Parathyroid adenoma (tissue), 2 donors: ENCODE measurements at regions not wholly inside any gene's neighbourhood (a gene's known extent, or its start where the extent isn't known, plus 50 kb on each side); places are given as distances from the start of the nearest gene placed in this dataset.

Experiments
- H2AFZ ChIP-seq: fragments of 300-600 bp; sonication (generic); one replicate; pipeline ENCODE4 v1.7.0; 2017; ENCODE audit warnings: antibody characterized with exemption, mild to moderate bottlenecking
- H3K27ac ChIP-seq: fragments of 300-600 bp; sonication (generic); one replicate; pipeline ENCODE4 v1.7.0; 2017
- H3K27me3 ChIP-seq: fragments of 300-600 bp; sonication (generic); one replicate; pipeline ENCODE4 v1.7.0; 2017; ENCODE audit warnings: low read length; ENCODE audit not compliant: control insufficient read depth, insufficient read depth
- H3K36me3 ChIP-seq: fragments of 300-600 bp; sonication (generic); one replicate; pipeline ENCODE4 v1.7.0; 2017; ENCODE audit warnings: low read length; ENCODE audit not compliant: control insufficient read depth, insufficient read depth
- H3K4me1 ChIP-seq: fragments of 300-600 bp; sonication (generic); one replicate; pipeline ENCODE4 v1.7.0; 2017; ENCODE audit warnings: control low read depth
- H3K4me2 ChIP-seq: fragments of 300-600 bp; sonication (generic); one replicate; pipeline ENCODE4 v1.7.0; 2017; ENCODE audit warnings: low read length
- H3K4me3 ChIP-seq: fragments of 300-600 bp; sonication (generic); one replicate; pipeline ENCODE4 v1.7.0; 2017; ENCODE audit warnings: low read depth, low read length
- H3K79me2 ChIP-seq: fragments of 300-600 bp; sonication (generic); one replicate; pipeline ENCODE4 v1.7.0; 2017; ENCODE audit warnings: control low read depth
- H3K9ac ChIP-seq: fragments of 300-600 bp; sonication (generic); one replicate; pipeline ENCODE4 v1.7.0; 2017; ENCODE audit warnings: mild to moderate bottlenecking
- H3K9me3 ChIP-seq: fragments of 300-600 bp; sonication (generic); one replicate; pipeline ENCODE4 v1.7.0; 2017; ENCODE audit warnings: low read length; ENCODE audit not compliant: control insufficient read depth
- CTCF ChIP-seq: fragments of 300-600 bp; sonication (generic); IDR thresholded peaks from one replicate; pipeline ENCODE4 v1.7.0; 2017; ENCODE audit warnings: antibody characterized with exemption, mild to moderate bottlenecking
- donor health status: primary hyperparathyroidism.

- no peak overlapping the region for H2AFZ ChIP-seq
- H3K79me2 ChIP-seq, result no peaks in the 10 kb centered on the region
- TF ChIP-seq CTCF, result no peak
- H3K9ac ChIP-seq, result no peak overlapping the region
- no peaks in the 10 kb centered on the region for H3K9me3 ChIP-seq
- H3K36me3 ChIP-seq, result no peaks in the 10 kb centered on the region
- no peaks in the 10 kb centered on the region for H3K4me1 ChIP-seq
- H3K4me3 ChIP-seq, result no peak overlapping the region
- no peak overlapping the region for H3K4me2 ChIP-seq
- no peak overlapping the region for H3K27ac ChIP-seq
- H3K27me3 ChIP-seq, result no peaks in the 10 kb centered on the region
Observed at GRCh38 chr12:5160827-5161226, 117.1 kb downstream of the KCNA5 start.

GRCh38 chr12:5163661-5164060, 120.0 kb downstream of the KCNA5 start:
- Histone ChIP-seq H3K36me3 (no peaks in the 10 kb centered on the region), H3K4me2 (no peak overlapping the region), H3K79me2 (no peaks in the 10 kb centered on the region), H3K27ac (no peak overlapping the region), H3K4me1 (no peaks in the 10 kb centered on the region), H3K27me3 (no peaks in the 10 kb centered on the region), H3K9ac (no peak overlapping the region), H2AFZ (no peak overlapping the region), H3K9me3 (no peaks in the 10 kb centered on the region), H3K4me3 (no peak overlapping the region)
- TF ChIP-seq CTCF, result no peak

GRCh38 chr12:5165296-5165970, 121.8 kb downstream of the KCNA5 start:
- Histone ChIP-seq H3K27me3 (no peaks in the 10 kb centered on the region), H2AFZ (no peak overlapping the region), H3K9me3 (no peaks in the 10 kb centered on the region), H3K4me3 (no peak overlapping the region), H3K36me3 (no peaks in the 10 kb centered on the region), H3K27ac (no peak overlapping the region), H3K79me2 (no peaks in the 10 kb centered on the region), H3K9ac (no peak overlapping the region), H3K4me1 (no peaks in the 10 kb centered on the region), H3K4me2 (no peak overlapping the region)
- no peak for TF ChIP-seq CTCF

GRCh38 chr12:5166976-5167375, 123.3 kb downstream of the KCNA5 start:
- Histone ChIP-seq H3K27me3 (no peaks in the 10 kb centered on the region), H2AFZ (no peak overlapping the region), H3K36me3 (no peaks in the 10 kb centered on the region), H3K4me1 (no peaks in the 10 kb centered on the region), H3K4me2 (no peak overlapping the region), H3K4me3 (no peak overlapping the region), H3K9ac (no peak overlapping the region), H3K79me2 (no peaks in the 10 kb centered on the region), H3K27ac (no peak overlapping the region), H3K9me3 (no peaks in the 10 kb centered on the region)
- TF ChIP-seq CTCF, result no peak

GRCh38 chr12:5168148-5168547, 124.5 kb downstream of the KCNA5 start:
- H3K27me3 ChIP-seq, result no peaks in the 10 kb centered on the region
- no peak overlapping the region for H3K4me2 ChIP-seq
- H3K9ac ChIP-seq, result no peak overlapping the region
- H3K36me3 ChIP-seq, result no peaks in the 10 kb centered on the region
- H3K9me3 ChIP-seq, result no peaks in the 10 kb centered on the region
- no peak for TF ChIP-seq CTCF
- H3K27ac ChIP-seq, result no peak overlapping the region
- no peak overlapping the region for H3K4me3 ChIP-seq
- H2AFZ ChIP-seq, result no peak overlapping the region
- H3K79me2 ChIP-seq, result no peaks in the 10 kb centered on the region
- H3K4me1 ChIP-seq, result no peaks in the 10 kb centered on the region
